Esophagus squamous epithelium (tissue), 4 donors: ENCODE measurements at regions not wholly inside any gene's neighbourhood (a gene's known extent, or its start where the extent isn't known, plus 50 kb on each side); places are given as distances from the start of the nearest gene placed in this dataset.

Experiments
- POLR2A ChIP-seq, 4 donors: fragments of 450-650 bp; IDR thresholded peaks; one replicate each; pipeline ENCODE4 v1.6.1; 2017; ENCODE audit warnings: antibody characterized with exemption in 4 of 4, mild to moderate bottlenecking in 4 of 4, moderate library complexity in 3 of 4
- TF ChIP-seq, protein P1 (sequence below), 6 experiments: fragments of 450-650 bp in 4 of 6; fragments of 200-600 bp in 2 of 6; sonication (generic) in 2 of 6; IDR thresholded peaks; one replicate each; pipeline ENCODE4 v1.5.1; 2016 to 2019; ENCODE audit warnings: antibody characterized with exemption in 6 of 6, mild to moderate bottlenecking in 4 of 6, moderate library complexity in 4 of 6

DNA sequence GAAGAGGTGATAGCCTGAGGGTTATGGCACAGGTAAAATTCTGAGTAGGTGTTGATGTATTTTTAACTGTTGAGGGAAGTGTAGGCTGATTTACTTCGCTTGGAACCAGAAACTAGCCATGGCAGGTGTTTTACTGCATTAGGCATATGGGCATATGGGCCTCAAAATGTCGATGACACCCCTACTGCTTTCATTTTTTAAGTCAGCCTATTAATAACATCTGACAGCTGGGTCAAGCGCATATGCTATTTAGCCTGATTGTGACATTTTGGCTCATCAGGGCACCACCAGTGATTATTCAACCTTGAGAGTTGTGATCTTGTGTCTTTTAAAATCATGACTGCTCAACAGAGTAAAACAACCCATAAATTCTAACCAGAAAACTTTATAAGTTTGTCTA lies 1396.9 kb upstream of the NXPH2 start:
- TF ChIP-seq, protein P1, sequence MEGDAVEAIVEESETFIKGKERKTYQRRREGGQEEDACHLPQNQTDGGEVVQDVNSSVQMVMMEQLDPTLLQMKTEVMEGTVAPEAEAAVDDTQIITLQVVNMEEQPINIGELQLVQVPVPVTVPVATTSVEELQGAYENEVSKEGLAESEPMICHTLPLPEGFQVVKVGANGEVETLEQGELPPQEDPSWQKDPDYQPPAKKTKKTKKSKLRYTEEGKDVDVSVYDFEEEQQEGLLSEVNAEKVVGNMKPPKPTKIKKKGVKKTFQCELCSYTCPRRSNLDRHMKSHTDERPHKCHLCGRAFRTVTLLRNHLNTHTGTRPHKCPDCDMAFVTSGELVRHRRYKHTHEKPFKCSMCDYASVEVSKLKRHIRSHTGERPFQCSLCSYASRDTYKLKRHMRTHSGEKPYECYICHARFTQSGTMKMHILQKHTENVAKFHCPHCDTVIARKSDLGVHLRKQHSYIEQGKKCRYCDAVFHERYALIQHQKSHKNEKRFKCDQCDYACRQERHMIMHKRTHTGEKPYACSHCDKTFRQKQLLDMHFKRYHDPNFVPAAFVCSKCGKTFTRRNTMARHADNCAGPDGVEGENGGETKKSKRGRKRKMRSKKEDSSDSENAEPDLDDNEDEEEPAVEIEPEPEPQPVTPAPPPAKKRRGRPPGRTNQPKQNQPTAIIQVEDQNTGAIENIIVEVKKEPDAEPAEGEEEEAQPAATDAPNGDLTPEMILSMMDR (IDR thresholded peaks at IDR 0.05): no peak
- TF ChIP-seq POLR2A (IDR thresholded peaks at IDR 0.05): no peak
